HCT116 (cell line): ENCODE measurements at regions not wholly inside any gene's neighbourhood (a gene's known extent, or its start where the extent isn't known, plus 50 kb on each side); places are given as distances from the start of the nearest gene placed in this dataset.

ENCODE experiments used
- EZH2 ChIP-seq: fragments of 200-600 bp; sonication (generic); IDR thresholded peaks from 2 replicates; pipeline ENCODE4 v1.6.1; 2017; ENCODE audit warnings: antibody characterized with exemption, mixed run types
- FOSL1 ChIP-seq: IDR thresholded peaks from 2 replicates; pipeline ENCODE4 v1.6.1; 2012; ENCODE audit warnings: low read depth
- YY1 ChIP-seq: IDR thresholded peaks from 2 replicates; pipeline ENCODE4 v1.6.1; 2011; ENCODE audit warnings: low read length, low read depth, moderate library complexity, mild to moderate bottlenecking; ENCODE audit not compliant: insufficient replicate concordance; ENCODE audit errors: extremely low read depth
- TF ChIP-seq, protein P1 (sequence below), 3 experiments: fragments of 200-600 bp in 1 of 3; sonication (generic) in 1 of 3; IDR thresholded peaks in 2 of 3; conservative IDR thresholded peaks in 1 of 3; 2 replicates each; pipeline ENCODE4 v1.5.1; 2012 to 2017; ENCODE audit warnings: low read depth in 2 of 3, low read length in 2 of 3, antibody characterized with exemption in 1 of 3, borderline replicate concordance in 1 of 3, control low read depth in 1 of 3, mild to moderate bottlenecking in 1 of 3, mixed read lengths in 1 of 3, mixed run types in 1 of 3, moderate library complexity in 1 of 3; ENCODE audit not compliant: insufficient read depth in 1 of 3

- TF ChIP-seq FOSL1 (no peak), EZH2 (no peak), YY1 (no peak)
- TF ChIP-seq, protein P1, sequence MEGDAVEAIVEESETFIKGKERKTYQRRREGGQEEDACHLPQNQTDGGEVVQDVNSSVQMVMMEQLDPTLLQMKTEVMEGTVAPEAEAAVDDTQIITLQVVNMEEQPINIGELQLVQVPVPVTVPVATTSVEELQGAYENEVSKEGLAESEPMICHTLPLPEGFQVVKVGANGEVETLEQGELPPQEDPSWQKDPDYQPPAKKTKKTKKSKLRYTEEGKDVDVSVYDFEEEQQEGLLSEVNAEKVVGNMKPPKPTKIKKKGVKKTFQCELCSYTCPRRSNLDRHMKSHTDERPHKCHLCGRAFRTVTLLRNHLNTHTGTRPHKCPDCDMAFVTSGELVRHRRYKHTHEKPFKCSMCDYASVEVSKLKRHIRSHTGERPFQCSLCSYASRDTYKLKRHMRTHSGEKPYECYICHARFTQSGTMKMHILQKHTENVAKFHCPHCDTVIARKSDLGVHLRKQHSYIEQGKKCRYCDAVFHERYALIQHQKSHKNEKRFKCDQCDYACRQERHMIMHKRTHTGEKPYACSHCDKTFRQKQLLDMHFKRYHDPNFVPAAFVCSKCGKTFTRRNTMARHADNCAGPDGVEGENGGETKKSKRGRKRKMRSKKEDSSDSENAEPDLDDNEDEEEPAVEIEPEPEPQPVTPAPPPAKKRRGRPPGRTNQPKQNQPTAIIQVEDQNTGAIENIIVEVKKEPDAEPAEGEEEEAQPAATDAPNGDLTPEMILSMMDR (IDR thresholded peaks at IDR 0.05 in 2 of 3, conservative IDR thresholded peaks at IDR 0.05 in 1 of 3; ENCODE audit: borderline replicate concordance in 1 of 3, insufficient read depth in 1 of 3, low read depth in 2 of 3, low read length in 2 of 3): no peak
These were observed 264.4 kb upstream of the SIX2 start for GRCh38 chr2:45273412-45274249.
